ENCODE measurements at regions not wholly inside any gene's neighbourhood (a gene's known extent, or its start where the extent isn't known, plus 50 kb on each side); places are given as distances from the start of the nearest gene placed in this dataset.

DNA sequence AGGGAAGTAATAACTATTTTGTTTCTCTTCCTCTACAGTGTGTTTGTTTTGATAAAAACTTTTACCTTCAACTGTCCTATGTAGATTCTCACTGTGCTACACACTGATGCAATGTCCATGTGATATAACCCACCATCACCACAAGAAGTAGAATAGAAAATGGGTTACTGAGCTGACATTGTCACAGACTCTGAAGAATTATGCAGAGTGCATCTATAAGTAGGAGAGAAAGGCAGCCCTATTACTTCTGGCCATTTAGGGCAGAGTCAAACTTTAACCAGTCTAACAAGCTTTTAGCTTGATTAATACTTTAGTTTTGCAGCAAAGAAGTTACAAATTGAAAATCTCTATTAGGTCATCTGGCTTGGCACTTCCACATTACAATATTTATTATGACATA is 354.0 kb upstream of the CDH8 start:
- ATAC-seq (no peak), DNase-seq (no peak), FAIRE-seq (no peak)
- Histone ChIP-seq H3K4me3 (no peak overlapping the region), H3K27me3 (no peaks in the 10 kb centered on the region), H3K4me1 (no peaks in the 10 kb centered on the region), H3K27ac (no peak overlapping the region), H3K9me3 (no peaks in the 10 kb centered on the region), H3K36me3 (no peaks in the 10 kb centered on the region)
- TF ChIP-seq, protein P1, sequence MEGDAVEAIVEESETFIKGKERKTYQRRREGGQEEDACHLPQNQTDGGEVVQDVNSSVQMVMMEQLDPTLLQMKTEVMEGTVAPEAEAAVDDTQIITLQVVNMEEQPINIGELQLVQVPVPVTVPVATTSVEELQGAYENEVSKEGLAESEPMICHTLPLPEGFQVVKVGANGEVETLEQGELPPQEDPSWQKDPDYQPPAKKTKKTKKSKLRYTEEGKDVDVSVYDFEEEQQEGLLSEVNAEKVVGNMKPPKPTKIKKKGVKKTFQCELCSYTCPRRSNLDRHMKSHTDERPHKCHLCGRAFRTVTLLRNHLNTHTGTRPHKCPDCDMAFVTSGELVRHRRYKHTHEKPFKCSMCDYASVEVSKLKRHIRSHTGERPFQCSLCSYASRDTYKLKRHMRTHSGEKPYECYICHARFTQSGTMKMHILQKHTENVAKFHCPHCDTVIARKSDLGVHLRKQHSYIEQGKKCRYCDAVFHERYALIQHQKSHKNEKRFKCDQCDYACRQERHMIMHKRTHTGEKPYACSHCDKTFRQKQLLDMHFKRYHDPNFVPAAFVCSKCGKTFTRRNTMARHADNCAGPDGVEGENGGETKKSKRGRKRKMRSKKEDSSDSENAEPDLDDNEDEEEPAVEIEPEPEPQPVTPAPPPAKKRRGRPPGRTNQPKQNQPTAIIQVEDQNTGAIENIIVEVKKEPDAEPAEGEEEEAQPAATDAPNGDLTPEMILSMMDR (IDR thresholded peaks at IDR 0.05), result no peak
- intact Hi-C loops (cut with DNase I), result no loop called here

DNA sequence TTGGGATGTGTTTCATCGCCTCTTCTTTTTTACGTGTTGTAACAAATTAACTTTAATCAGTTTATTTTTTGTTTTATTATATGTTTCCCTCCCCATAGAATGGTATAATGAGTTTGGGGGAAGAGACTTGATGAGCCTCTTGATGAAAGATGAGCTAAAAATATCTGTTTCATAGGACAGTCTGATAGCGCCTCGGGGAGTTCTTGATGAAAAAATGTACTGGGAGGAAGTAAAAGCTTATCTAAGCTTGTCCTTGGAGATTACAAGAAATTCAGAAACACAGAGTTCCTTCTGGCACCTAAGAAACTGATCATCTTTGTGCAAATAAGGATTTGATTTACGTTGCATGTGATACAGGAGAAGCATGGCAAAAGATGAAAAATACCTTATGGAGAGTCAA is 350.2 kb upstream of the CDH8 start:
- ATAC-seq, result no peak
- Histone ChIP-seq H3K4me3 (no peak overlapping the region), H3K4me1 (no peaks in the 10 kb centered on the region), H3K36me3 (no peaks in the 10 kb centered on the region), H3K27ac (no peak overlapping the region), H3K27me3 (no peaks in the 10 kb centered on the region), H3K9me3 (no peaks in the 10 kb centered on the region)
- intact Hi-C loops (cut with DNase I), result no loop called here
- WGBS, 2 donors, result 55 to 70% methylated on average over 5 of the region's 5 CpGs
- DNase-seq, result no peak
- TF ChIP-seq, protein P1 (IDR thresholded peaks at IDR 0.05), result no peak
- FAIRE-seq, result no peak

DNA sequence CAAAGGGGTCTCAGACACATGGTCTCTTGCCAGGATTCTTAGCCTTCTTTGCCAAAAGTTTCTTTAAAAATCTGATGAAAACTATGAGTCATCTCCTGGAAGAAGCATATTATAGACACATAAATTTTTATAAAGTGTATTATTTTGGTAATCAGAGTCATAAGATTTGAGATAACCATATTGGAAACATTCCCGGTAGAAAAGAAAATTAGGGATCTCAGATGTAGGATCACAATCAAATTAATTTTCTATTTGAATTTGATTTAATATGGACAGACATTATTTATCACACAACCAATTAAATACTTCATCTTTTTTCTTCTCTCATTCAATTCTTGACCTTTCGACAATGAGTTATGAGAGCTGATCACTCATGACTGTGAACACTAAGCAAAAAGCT is 347.7 kb upstream of the CDH8 start:
- ATAC-seq, result no peak
- Histone ChIP-seq H3K36me3 (no peaks in the 10 kb centered on the region), H3K27me3 (no peaks in the 10 kb centered on the region), H3K27ac (no peak overlapping the region), H3K4me1 (no peaks in the 10 kb centered on the region), H3K9me3 (no peaks in the 10 kb centered on the region), H3K4me3 (no peak overlapping the region)
- no peak for FAIRE-seq
- 64 to 81% methylated on average over 2 of the region's 2 CpGs for WGBS, 2 donors
- TF ChIP-seq, protein P1 (IDR thresholded peaks at IDR 0.05), result no peak
- intact Hi-C loops (cut with DNase I), result no loop called here
- DNase-seq, result no peak

DNA sequence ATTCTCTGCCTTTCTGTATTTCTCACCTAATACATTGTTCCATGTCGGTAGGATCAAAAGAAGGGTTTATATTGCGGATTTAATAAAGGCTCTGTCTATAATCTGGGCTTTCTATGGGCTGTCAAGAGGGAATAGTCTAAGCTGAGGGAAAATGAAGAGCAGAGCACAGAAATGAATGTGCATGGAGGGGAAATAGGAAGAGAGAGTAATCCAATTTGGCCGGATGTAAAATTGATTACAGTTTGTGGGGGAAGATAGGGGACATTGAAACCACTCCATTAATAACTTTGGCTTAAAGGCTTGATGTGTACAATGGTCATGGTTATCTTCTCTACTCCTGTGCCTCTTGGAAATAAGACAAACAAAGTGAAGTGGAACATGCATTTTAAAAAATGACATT is 334.2 kb upstream of the CDH8 start:
- Histone ChIP-seq H3K36me3 (no peaks in the 10 kb centered on the region), H3K9me3 (no peaks in the 10 kb centered on the region), H3K4me1 (no peaks in the 10 kb centered on the region), H3K4me3 (no peak overlapping the region), H3K27ac (no peak overlapping the region), H3K27me3 (no peaks in the 10 kb centered on the region)
- no peak for DNase-seq
- no peak for FAIRE-seq
- 50 to 65% methylated on average over 3 of the region's 3 CpGs for WGBS, 2 donors
- intact Hi-C loops (cut with DNase I), result no loop called here
- TF ChIP-seq, protein P1 (IDR thresholded peaks at IDR 0.05), result no peak
- ATAC-seq, result no peak

DNA sequence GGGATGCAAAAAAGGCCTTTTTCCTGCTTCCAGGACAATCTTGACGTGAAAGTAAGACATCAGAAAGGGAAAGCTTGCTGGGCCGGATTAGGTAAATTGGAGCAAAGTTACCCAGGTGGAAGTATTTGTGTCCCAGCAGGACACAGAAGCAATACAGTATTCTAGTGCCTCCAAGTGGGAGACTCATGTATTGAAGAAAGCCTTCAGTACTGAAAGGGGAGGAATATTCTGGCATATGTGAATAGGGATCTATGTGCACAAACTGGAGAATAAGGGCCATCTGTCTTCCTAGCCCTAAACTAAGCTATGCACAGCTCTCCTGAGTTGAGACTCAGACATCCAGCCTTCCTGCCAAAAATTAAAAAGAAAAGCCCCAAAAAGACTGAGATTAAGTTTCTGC is 327.3 kb upstream of the CDH8 start:
- DNase-seq, result no peak

More for the DNA sequence above, 327.3 kb upstream of the CDH8 start:
- no peak overlapping the region for H3K27ac ChIP-seq
- TF ChIP-seq, protein P1 (IDR thresholded peaks at IDR 0.05), result no peak
- intact Hi-C loops (cut with DNase I), result no loop called here
- WGBS, 2 donors, result 35 to 63% methylated on average over 2 of the region's 2 CpGs
- H3K4me3 ChIP-seq, result no peak overlapping the region
- no peak for ATAC-seq
- no peak for FAIRE-seq
- H3K4me1 ChIP-seq, result no peaks in the 10 kb centered on the region
- no peaks in the 10 kb centered on the region for H3K9me3 ChIP-seq
- H3K36me3 ChIP-seq, result no peaks in the 10 kb centered on the region
- H3K27me3 ChIP-seq, result no peaks in the 10 kb centered on the region

Measured in pancreas (tissue), 10 donors.